HepG2 (cell line): ENCODE measurements at regions not wholly inside any gene's neighbourhood (a gene's known extent, or its start where the extent isn't known, plus 50 kb on each side); places are given as distances from the start of the nearest gene placed in this dataset.

Experiments used
- MED13 ChIP-seq: sonication (generic); formaldehyde crosslinking; IDR thresholded peaks from 2 replicates; pipeline ENCODE4 v1.5.0; 2020; ENCODE audit warnings: missing genetic modification reagents
- NBN ChIP-seq: fragments of 450-650 bp; conservative IDR thresholded peaks from 2 replicates; pipeline ENCODE4 v1.6.1; 2017
- PATZ1 ChIP-seq: sonication (generic); formaldehyde crosslinking; IDR thresholded peaks from 2 replicates; pipeline ENCODE4 v1.4.0; 2020; ENCODE audit warnings: missing genetic modification reagents
- PHF21A ChIP-seq: sonication (generic); formaldehyde crosslinking; IDR thresholded peaks from 2 replicates; pipeline ENCODE4 v1.5.0; 2020; ENCODE audit warnings: mild to moderate bottlenecking, missing genetic modification reagents
- RFX1 ChIP-seq: fragments of 450-650 bp; IDR thresholded peaks from 2 replicates; pipeline ENCODE4 v1.6.1; 2017
- SNAI1 ChIP-seq: sonication (generic); formaldehyde crosslinking; IDR thresholded peaks from 2 replicates; pipeline ENCODE4 v1.5.0; 2020; ENCODE audit warnings: mild to moderate bottlenecking, missing genetic modification reagents, borderline replicate concordance
- TEAD3 ChIP-seq: optimal IDR thresholded peaks from 2 replicates; pipeline ENCODE3; 2016; ENCODE audit warnings: borderline replicate concordance
- TFE3 ChIP-seq: IDR thresholded peaks from 2 replicates; pipeline ENCODE4 v1.6.1; 2016
- ZNF362 ChIP-seq: sonication (generic); formaldehyde crosslinking; IDR thresholded peaks from 2 replicates; pipeline ENCODE4 v1.4.0; 2020; ENCODE audit warnings: missing genetic modification reagents, mild to moderate bottlenecking, borderline replicate concordance
- ZNF691 ChIP-seq: sonication (generic); formaldehyde crosslinking; IDR thresholded peaks from 2 replicates; pipeline ENCODE4 v1.4.0; 2020; ENCODE audit warnings: missing genetic modification reagents, low read depth, mild to moderate bottlenecking, borderline replicate concordance

GRCh38 chr2:67243919-67244318 lies 153.2 kb upstream of the ETAA1 start:
- TF ChIP-seq RFX1 = no peak
- no peak for TF ChIP-seq NBN
- TF ChIP-seq ZNF362 = no peak
- TF ChIP-seq PATZ1 (CRISPR knock-in tag) = no peak
- TF ChIP-seq PHF21A (CRISPR knock-in tag) = no peak
- TF ChIP-seq MED13 (CRISPR knock-in tag) = no peak
- no peak for TF ChIP-seq TEAD3 (CRISPR knock-in tag)
- no peak for TF ChIP-seq SNAI1 (CRISPR knock-in tag)
- TF ChIP-seq TFE3 (CRISPR knock-in tag) = no peak
- no peak for TF ChIP-seq ZNF691 (CRISPR knock-in tag)
